GM21367 (cell line): ENCODE measurements at regions not wholly inside any gene's neighbourhood (a gene's known extent, or its start where the extent isn't known, plus 50 kb on each side); places are given as distances from the start of the nearest gene placed in this dataset.
"Not testable (repeated sequence)": the region's sequence is repeated elsewhere in the genome, so short reads cannot be mapped to it uniquely, and the experiment has no call there.

ENCODE experiments used
- ATAC-seq: cut with Tn5 transposase; IDR thresholded peaks from one replicate; pipeline ENCODE4 v1.9.1; 2021; ENCODE audit not compliant: unreplicated experiment

DNA sequence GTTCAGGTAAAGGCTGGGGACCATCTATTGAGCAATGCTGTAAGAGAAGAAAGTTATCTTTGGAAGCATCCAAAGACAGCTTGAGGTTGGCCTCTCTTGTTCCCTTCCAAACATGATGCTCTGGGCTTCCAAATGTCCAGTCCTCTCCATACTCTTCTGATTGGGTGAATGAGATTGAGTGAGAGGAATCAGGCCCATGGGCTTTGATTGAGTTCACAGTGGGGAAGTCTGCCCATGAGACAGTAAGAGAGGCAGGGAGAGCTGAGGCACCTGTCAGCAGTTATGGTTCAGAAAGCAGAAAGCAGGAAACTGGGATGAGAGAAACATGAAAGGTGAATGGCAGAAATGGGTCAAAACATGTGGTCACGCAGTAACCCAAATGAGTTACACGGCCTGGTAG is 1006.9 kb downstream of the VRK1 start:
- ATAC-seq: no peak

GRCh38 chr14:97806891-97807290 is 1009.7 kb downstream of the VRK1 start:
- ATAC-seq: no peak

DNA sequence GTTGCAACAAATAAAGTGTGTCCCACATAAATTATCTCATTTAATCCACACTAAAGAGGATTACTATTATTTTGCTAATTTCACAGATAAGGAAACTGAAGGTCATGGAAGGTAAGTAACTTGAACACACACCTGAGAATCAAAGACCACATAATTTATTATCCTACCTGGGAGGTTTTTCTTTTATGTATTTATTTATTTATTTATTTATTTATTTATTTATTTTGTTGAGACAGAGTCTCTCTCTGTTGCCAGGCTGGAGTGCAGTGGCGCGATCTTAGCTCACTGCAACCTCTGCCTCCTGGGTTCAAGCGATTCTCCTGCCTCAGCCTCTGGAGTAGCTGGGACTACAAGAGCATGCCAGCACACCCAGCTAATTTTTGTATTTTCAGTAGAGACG is 1011.4 kb downstream of the VRK1 start:
- not testable (repeated sequence) for ATAC-seq

- ATAC-seq: no peak
These were observed 1016.4 kb downstream of the VRK1 start for GRCh38 chr14:97813556-97813955.

DNA sequence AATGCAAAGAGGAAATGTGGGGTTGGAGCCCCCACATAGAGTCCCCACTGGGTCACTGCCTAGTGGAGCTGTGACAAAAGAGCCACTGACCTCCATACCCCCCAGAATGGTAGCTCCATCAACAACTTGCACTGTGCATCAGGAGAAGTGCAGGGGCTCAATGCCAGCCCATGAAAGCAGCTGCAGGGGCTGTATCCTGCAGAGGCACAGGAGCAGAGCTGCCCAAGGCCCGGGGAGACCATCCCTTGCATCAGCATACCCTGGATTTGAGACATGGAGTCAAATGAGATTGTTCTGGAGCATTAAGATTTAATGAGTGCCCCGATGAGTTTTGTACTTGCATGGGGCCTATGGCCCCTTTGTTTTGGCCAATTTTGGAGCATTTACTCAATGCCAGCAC is 1023.6 kb downstream of the VRK1 start:
- ATAC-seq: no peak

GRCh38 chr14:97824218-97824617 is 1027.0 kb downstream of the VRK1 start:
- ATAC-seq: no peak

GRCh38 chr14:97827746-97828145 is 1030.6 kb downstream of the VRK1 start:
- no peak for ATAC-seq

GRCh38 chr14:97832776-97833175 is 1035.6 kb downstream of the VRK1 start:
- no peak for ATAC-seq

DNA sequence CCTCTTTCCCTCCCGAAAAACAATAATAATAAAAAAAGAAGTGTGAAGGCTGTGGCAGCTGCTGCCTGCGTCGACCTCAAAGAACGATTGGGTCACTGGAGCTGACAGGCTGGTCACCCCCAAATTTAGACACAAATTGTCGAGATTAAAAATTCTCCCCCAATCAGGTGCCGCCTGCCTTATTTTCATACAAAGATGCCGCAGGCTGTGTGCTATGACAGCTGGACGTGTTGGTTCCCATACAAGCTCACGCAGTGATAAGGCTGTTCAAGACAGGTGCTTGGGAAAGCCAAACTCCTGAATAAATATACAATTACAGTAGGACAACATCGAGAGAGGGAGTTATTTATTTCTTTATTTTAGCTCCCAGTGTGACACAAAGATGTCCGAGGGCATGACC is 1041.8 kb downstream of the VRK1 start:
- no peak for ATAC-seq

- no peak for ATAC-seq
These were observed 1043.0 kb downstream of the VRK1 start for GRCh38 chr14:97840159-97840558.

GRCh38 chr14:97841762-97842161 is 1044.6 kb downstream of the VRK1 start:
- no peak for ATAC-seq

GRCh38 chr14:97843066-97843465 is 1045.9 kb downstream of the VRK1 start:
- ATAC-seq: no peak

DNA sequence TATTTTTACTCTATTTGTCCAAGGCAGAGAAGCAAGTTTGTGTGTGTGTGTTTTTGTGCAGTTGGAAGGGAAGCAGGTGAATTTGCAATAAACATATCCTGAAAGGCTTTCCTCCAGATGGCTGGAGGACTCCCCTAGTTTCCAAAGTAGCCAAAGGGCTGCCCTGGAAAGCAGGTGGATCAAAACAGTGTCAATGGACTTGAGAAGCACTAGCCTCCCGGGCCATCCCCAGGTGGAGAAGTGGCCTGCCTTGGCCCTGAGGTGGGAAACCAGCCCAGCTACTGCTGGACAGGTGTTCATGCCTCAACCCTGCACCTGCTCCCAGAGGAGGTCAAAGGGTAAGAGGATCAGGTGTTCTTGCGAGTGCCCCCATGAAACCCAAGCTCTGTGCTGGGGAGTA is 1046.9 kb downstream of the VRK1 start:
- ATAC-seq: no peak

- ATAC-seq: no peak
These were observed 1049.0 kb downstream of the VRK1 start for GRCh38 chr14:97846156-97846555.

DNA sequence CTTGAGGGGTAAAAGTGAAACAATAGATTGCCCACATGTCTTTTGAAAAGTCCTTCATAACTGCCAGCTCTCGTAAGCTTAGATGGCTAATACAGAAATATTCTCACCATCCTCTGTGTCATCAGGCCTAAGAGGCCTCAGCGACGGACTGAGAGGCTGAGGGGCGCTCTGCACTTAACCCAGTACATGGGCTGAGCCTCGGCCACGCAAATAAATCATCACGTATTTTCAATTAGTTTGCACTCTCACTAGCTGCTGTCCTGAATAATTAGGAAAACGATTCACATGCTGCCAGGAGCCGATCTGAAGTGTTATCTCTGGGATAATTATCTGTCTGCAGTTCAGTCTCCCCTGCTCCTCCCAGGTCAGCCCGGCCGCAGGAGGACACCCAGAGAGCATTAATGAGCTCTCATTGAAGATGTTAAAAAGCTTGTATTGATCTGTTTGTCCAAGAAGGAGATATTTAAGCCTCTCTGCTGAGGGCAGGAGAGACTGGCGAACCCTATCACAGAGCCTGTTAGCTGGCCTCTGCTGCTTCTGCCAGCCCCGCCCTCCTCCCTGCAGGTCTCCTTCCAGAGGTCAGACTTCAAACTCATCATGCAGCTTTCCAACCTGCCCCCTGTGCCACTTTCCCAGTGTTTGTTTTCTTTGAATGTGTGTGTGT is 1051.3 kb downstream of the VRK1 start:
- ATAC-seq: no peak

- ATAC-seq: no peak
These were observed 1053.3 kb downstream of the VRK1 start for GRCh38 chr14:97850466-97850865.

GRCh38 chr14:97850886-97851285 is 1053.7 kb downstream of the VRK1 start:
- ATAC-seq: no peak

- ATAC-seq: no peak
These were observed 1054.3 kb downstream of the VRK1 start for GRCh38 chr14:97851428-97851995.

DNA sequence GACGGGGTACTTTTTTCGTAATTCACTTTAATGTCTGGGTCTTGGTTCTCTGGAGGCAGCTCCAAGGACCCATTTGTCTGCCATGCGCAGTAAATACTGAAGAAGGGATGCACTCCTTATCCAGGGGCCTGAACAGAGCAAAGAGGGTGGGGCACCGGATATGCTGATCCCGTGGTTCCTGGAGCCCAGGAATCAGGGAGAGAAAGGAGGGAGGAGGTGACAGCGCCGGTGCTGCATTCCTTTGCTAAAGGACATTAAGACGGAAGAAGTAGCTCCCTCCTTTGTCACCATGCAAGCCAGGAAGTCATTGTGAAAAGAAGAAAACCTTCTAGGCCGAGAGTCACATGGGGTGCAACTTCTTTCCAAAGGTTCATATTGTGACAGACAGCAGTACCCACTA is 1057.7 kb downstream of the VRK1 start:
- ATAC-seq: no peak

DNA sequence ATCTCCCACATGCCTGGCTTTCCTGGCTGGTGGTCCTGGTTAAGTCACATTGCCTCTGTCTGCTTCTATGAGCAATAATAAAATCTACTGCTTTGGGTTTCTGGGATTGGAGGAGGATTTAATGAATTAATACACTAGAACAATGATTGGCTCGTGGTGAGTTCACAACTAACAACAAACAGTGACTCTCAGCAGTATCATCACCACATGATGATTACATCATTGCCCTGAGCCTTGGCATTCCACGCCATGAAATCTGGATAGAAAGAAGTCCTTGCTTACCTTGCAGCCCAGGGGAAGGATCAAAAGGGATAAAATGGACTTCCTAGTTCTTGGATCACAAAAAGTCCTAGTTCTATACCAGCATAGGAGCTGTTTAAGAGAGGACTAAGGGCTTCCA is 1069.0 kb downstream of the VRK1 start:
- ATAC-seq: no peak

- ATAC-seq: no peak
These were observed 1069.5 kb downstream of the VRK1 start for GRCh38 chr14:97866664-97867063.

GRCh38 chr14:97873291-97873690 is 1076.1 kb downstream of the VRK1 start:
- ATAC-seq: no peak

- no peak for ATAC-seq
These were observed 1077.2 kb downstream of the VRK1 start for GRCh38 chr14:97874394-97874793.
